GM19372 (cell line): ENCODE measurements at regions not wholly inside any gene's neighbourhood (a gene's known extent, or its start where the extent isn't known, plus 50 kb on each side); places are given as distances from the start of the nearest gene placed in this dataset.
"Not testable (repeated sequence)": the region's sequence is repeated elsewhere in the genome, so short reads cannot be mapped to it uniquely, and the experiment has no call there.

ENCODE experiments used
- ATAC-seq: cut with Tn5 transposase; IDR thresholded peaks from one replicate; pipeline ENCODE4 v1.9.1; 2021; ENCODE audit warnings: mild to moderate bottlenecking, low read depth, moderate library complexity; ENCODE audit not compliant: unreplicated experiment

DNA sequence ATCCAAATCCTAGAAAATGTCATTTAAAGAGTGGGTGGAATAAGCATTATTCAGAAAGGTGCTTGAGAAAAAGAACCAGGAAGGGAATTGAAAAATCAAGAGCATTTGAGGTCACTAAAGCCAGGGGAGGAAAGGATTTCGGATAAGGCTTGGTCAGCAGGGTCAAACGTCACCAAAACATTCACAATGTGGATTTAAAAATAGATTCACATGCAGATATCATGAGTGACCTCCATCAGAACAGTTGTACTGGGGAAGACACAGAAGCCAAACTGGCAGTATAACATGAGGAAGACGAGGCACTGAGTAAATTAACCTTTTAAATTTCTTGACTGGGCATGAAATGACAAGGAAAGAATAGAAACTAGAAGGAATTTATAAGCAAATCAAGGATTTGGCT lies 175.1 kb upstream of the CCDC196 start:
- ATAC-seq = no peak

DNA sequence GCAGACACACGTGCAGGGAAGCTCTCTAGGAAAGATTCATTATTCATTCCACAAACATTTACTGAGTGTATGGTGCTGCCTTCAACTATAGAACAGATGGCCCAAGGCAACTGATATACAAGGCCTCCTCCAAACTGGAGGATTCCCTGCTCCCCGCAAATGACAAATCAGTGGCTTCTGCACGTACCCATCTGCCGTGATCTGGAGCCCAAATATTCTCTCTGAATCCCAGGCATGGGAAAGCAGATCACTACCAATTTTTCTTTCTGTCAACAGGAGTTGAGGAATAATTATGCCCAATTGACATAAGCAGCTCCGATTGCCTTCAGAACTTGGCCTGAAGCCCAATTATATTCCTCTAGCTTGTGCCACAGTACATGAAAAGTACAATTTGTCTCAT lies 174.2 kb upstream of the CCDC196 start:
- ATAC-seq = no peak

DNA sequence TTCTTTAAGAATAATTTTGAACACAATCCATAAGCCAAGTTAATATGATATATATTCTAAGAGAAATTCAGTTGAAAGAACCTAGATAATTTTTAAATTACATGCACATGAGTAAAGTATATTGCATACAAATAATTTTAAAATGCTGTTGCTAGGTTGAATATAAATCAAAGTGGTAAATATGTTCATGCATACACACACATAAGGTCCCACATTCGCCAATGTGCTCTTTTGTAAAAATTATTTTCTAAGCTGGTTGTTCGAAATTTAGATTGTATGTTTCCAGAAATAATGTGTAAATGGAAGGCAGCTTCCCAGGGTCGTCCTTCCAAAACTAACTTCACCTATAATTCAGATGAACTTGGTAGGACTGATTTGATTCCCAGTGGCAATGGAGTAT lies 173.7 kb upstream of the CCDC196 start:
- ATAC-seq = no peak

DNA sequence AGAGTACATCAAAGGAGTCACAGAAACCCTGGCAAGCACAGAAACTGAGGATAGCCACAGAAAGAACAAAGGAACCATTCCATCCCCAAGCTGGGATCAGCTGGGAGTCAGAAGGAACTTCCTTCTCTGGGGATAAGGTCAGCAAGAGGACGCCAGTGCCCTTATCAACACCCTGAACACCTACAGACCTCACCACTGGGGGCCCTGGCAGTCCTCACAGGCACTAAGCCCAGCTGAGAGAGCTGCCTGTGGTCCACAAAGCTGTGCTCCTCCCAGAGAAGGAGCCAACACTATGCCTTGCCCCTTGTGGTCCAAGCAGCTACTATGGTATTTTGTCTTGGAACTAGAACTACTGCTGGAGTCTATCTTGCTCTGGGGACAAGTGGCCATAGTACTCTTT lies 171.1 kb upstream of the CCDC196 start:
- ATAC-seq = no peak

DNA sequence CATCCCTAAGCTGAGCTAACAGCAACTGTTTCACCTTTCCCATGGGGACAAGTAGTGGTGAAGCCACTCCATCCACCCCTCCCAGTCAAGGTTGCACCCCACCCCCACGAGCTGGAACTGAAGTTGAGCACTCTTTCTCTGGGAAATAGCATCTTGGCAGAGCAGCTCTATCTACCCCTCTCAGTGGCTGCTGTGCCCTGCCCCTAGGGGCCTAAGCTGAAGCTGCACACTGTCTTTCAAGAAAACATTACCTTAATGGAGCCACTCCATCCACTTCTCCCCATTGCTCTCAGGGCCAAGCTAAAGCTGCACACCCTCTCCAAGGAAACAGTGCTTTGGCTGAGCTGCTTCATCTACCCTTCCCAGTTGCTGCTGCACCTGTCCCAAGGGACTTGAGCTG lies 170.6 kb upstream of the CCDC196 start:
- ATAC-seq = no peak

DNA sequence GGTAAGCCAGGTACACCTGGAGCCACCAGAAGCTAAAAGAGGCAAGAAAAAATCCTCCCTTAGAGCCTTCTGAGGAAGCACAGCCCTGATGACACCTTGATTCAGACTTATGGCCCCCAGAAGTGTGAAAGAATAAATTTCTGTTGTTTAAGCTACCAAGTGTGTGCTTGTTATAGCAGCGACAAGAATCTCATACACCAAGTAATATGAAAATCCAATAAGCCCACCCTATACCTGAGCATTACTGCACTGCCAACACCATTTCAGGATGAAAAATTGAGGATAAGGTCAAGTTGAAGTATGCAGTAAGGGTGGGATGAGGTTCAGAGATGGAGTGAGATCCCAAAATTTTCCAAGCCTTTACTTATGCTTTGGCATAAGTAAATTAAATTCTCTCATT lies 163.6 kb upstream of the CCDC196 start:
- ATAC-seq = no peak

DNA sequence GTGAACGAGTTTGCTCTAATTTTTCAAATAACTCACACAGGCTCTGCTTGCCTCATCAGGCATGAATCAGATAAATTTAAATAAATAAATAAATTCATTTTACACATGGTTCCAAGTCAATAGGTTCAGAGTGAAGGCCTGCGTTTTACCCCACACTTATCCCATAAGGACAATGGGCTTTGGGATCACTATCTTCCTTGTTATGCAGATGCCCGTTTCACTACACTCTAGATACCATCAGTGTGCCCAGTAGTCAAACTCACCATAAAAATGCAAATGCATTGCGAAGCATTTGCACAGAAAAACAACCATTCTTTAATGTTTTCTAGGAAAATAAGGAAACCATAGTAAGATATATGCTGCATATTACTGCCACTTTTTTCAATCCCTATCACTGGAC lies 155.9 kb upstream of the CCDC196 start:
- ATAC-seq = no peak

DNA sequence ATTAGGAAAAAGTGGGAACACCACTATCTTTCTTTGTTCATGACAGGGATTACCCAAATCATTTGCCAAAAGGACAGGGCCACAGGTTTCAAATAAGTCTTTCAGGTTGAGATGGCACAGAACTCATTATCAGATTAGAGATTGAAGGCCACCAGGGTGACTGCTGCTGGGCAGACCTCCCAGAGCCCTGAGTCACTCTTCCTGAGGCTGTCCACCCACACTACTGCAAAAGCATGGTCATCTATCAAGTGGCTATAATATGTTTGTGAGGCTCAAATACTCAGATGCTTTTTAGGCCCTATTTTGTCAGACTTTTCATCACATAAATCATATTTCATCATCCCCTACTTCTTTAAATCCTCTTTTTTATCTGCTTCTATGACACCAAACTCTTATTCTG lies 155.3 kb upstream of the CCDC196 start:
- ATAC-seq = no peak

DNA sequence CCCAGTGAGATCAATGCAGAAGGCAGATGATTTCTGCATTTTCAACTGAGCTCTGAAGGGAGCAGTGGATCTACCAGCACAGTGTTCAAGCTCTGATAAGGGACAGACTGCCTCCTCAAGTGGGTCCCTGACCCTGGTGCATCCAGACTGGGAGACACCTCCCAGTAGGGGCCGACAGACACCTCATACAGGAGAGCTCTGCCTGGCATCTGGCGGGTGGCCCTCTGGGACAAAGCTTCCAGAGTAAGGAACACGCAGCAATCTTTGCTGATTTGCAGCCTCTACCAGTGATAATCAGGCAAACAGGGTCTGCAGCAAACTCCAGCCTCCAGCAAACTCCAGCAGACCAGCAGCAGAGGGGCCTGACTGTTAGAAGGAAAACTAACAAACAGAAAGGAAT lies 152.9 kb upstream of the CCDC196 start:
- ATAC-seq = not testable (repeated sequence)

DNA sequence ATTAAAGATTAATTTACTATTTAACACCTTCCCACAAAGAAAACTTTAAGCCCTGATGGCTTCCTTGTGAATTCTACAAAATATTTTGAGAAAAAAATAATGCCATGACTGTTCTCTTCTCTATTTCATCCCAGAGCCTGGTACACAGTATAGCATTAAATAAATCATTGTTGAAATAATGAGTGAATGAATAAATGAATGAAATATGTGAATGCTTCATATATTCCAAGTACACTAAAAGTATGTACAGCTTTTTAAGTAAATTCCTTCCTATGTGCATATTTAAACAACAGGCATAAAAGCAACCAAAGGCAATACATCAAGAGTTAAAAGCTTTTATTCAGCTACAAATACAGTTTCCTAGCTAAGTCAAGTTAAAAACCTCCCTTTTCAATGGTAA lies 144.9 kb upstream of the CCDC196 start:
- no peak for ATAC-seq

DNA sequence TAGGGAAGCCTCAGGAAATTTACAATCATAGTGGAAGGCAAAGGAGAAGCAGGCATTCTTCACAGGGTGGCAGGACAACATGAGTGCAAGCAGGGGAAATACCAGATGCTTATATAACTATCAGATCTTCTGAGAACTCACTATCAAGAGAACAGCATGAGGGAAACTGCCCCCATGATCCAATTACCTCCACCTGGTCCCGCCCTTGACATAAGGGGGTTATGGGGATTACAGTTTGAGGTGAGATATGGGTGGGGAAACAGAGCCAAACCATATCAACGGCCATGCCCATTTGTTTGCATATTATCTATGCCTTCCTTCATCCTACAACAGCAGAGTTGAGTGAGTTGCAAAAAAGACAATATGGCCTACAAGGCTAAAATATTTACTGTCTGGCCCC lies 140.2 kb upstream of the CCDC196 start:
- no peak for ATAC-seq

DNA sequence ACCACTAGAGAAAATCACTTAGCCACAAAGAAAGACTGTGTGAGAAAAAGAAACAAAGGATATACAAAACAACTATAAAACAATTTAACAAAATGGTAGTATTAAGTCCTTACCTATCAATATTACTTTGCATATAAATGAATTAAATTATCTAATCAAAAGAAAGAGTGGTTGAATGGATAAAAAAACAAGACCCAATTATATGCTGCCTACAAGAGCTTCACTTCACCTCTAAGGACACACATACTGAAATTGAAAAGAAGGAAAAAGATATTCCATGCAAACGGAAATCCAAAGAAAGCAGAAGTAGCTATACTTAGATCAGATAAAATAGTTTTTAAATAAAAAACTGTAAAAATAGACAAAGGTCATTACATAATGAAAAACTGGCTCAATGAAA lies 134.9 kb upstream of the CCDC196 start:
- ATAC-seq = no peak

DNA sequence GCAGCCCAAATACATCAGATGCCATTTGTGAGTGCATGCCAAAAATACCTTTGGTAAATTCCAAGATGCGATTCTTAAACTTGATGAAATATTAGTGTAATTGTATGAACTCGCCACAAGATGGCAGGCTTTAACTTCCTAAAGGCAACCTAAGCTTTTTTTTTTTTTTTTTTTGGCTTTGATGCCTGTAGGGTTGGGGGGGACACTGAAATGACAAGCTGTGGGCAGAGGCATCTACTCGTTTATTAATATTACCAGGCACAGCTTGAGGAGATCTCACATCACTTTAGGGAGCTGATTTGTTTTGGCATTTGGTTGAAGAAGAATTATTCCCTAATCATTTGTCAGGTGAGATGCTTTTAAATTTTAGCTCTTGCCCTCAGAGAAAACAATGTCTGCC lies 126.7 kb upstream of the CCDC196 start:
- ATAC-seq = no peak

DNA sequence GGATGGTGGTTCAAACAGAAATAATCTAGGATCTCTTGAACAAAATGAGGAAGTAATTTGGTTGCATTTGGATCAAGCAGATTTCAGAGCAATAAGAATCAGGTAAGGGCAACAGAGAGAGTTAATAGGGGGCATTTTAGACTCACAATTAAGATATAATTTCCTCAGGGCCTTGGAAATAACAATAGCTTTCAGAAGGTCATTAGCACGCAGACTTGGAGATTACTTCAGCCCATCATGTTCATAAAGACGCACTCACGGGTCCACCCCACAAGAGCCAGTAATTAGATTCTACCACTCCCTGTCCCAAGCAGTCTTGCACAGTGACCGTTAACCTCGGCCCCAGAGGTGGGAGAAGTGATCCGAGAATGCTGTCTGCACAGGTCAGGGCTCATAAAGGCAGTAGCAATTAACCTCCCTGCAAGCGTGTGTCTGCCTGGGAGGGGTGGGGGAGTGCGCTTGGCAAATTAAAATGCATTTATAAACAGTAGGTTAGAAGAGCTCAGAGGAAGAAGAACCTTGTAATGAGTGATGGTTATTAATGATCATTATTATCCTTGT lies 125.7 kb upstream of the CCDC196 start:
- no peak for ATAC-seq

DNA sequence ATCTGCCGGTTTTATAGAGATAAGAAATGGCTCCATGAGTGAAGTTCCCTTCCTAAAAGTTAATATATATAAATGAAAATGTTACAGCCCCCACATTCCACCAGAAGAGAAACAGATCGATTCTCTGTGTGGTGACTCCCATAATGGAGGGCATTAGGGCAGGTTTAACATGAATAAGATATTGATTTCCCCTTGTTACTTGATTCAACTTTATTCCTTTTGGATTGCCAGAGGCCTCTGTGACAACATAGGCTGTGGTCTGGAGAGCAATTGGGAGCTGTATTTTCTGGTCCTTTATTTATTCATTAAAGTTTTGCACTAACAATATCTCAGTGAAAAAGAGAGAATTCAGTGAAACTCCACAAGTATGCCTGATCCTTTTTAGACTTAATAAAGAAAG lies 125.2 kb upstream of the CCDC196 start:
- ATAC-seq = no peak

DNA sequence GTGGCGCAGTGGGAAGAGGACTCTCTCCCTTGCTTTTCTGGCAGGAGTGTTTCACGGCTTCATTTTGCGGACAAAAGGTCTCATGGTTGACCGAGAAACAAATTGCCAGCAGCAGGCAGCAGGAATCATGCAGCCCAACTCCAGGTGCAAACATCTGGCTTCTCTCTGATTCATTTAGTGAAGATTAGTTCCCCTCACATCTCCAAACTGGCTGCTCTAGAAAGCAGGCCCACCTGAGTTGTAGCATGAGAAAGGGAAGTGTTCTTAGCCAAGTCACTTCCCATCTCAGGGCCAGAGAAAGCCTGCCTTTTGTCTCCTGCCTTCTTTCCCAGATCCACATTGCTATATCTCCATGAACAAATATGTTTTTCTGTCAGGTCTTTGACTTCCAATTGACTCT lies 120.8 kb upstream of the CCDC196 start:
- ATAC-seq = no peak

DNA sequence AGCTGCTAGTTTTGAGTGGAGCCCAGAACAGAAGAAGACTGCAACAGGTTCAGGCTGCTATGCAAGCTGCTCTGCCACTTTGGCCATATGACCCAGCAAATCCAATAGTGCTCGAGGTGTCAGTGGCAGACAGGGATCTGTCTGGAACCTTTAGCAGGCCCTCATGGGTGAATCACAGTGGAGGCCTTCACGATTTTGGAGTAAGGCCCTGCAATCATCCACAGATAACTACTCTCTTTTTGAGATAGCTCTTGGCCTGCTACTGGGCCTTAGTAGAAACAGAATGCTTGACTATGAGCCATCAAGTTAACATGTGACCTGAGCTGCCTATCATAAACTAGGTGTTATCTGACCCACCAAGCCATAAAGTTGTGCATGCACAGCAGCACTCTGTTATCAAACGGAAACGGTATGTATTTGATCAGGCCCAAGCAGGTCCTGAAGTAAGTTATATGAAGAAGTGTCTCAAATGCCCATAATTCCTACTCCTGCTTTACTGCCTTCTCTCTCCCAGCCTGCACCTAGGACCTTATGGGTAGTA lies 116.9 kb upstream of the CCDC196 start:
- ATAC-seq = no peak

DNA sequence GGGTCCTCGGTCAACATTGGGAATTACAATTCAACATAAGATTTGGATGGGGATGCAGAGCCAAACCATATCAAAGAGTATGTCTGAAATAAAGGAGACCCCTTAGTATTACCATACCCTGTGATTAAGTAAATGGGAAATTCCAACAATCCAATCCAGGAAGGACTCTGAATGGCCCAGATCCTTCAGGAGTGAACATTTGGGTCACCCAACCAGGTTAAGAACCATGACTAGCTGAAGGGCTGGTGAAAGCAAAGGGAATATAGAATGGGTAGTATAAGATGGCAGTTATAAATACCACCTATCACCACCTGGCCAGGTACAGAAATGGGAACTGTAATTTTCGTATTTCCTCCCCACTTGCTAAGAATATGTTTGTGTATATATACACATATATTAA lies 114.4 kb upstream of the CCDC196 start:
- no peak for ATAC-seq

DNA sequence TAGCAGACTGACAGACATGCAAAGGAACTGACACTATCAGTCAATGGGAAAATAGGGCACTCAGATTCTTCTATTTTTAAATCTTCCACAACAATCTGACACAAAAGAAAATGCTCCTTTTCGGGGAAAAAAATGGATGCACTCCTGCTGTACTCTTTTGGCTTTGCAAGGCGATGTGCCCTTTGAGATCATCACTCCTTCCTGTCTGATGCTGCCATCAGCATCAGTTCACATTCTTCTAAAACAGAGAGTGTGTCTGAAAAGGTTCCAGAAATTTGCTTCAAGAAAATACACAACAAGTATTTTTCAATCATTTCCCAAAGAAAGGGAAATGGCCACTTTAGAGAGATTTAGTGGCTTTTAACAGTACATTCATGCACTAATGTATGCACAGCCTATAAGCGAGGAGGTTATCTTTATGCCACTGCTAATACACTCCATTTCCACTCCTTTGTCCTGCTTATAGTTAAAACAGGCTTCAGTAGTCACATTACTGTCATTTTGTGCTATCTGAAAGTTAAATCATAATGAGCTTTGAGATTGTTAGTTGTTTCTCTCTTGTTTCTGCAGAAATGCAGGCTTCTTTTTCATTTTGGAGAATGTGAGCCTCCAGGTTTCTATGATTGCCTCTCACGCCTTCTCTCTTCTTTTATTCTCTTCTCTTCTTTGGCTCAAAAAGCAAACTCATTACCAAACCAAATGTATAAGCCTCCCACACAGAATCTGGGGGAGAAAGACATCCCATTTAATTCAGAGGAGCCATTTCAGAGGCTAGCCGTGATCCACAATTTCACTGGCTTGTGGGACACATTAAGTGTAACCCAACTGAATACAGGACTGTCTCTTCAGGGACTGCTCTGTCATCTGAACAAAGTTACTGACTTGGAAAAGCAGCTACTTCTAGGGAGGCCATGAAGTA lies 110.9 kb upstream of the CCDC196 start:
- no peak for ATAC-seq

DNA sequence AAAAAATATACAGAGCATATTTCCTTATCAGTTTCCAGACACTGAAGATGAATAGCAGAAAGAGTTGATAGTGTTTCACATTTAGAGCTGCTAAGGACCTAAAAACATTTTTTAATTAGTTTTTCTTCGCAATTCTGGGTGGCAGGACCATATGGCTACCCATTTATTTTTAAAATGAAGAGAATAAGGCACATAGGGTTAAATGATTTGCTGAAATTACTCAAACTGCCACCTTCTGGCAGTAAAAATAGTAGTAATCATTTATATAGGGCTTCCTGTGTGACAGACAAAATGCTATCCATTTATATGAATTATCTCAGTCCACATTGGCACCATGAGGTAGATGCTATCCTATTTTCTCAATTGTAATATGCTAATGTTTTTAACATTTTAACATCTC lies 108.6 kb upstream of the CCDC196 start:
- no peak for ATAC-seq

DNA sequence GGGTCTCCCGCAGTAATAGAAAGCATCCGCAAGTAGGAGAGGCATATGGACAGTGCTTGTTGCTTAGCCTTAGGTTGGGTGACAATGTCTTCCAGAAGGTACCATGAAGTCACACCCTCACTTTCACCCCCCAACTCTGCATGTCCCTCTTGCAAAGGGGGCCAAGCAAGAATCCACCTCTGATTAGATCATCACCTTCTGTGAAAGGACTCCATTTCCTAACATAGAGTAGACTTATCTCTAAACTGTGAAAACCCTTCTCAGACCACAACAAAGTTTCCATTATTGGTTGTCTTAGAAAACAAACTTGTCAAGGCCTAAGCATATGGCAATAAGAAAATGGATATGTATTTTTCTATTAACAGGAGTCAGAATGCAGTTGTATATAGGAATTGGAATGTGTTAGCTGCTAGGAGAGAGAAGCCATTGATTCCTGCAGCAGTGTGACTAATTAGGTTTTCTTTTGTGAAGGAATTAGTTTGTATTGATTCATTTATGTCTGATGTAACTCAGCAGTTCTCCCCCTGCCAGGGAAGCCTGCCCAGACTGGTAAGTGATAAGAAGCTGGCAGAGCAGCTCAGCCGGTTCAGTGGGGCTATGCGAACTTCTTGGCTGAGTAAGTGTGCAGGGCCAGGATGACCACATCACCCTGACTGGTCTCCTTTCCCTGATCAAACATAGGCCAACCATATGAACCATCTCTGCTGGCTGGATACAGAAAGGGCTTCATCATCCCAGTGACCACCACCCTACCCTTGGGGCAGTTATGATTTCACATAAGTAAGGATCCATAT lies 107.3 kb upstream of the CCDC196 start:
- ATAC-seq = no peak
